NCI-H1105 treated with DMSO at 0.1 percent for 48 hours (cell line): ENCODE measurements at regions not wholly inside any gene's neighbourhood (a gene's known extent, or its start where the extent isn't known, plus 50 kb on each side); places are given as distances from the start of the nearest gene placed in this dataset.

ENCODE experiments used
- DNase-seq: peaks from one replicate; lab custom pipeline; 2025; lab: John Stamatoyannopoulos, UW

DNA sequence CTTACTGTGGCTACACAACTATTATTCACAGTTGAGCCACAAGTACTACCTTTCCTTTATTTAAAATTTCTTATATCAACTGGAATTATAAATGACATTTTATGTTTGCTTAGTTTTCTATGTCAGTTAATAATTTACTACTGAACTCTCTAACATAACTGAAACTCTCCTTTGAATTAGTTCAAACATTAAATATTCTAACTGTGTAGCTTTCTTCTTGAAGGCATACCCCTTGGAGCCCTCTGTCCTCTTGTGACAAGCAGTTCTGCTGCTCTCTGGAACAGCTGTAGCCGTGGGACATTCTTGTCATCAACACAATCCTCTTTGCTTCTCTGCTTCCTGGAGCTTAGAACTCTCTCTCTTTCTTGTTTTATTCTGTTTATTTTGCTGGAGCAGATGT lies 244.8 kb downstream of the NHLRC3 start:
- no peak for DNase-seq

DNA sequence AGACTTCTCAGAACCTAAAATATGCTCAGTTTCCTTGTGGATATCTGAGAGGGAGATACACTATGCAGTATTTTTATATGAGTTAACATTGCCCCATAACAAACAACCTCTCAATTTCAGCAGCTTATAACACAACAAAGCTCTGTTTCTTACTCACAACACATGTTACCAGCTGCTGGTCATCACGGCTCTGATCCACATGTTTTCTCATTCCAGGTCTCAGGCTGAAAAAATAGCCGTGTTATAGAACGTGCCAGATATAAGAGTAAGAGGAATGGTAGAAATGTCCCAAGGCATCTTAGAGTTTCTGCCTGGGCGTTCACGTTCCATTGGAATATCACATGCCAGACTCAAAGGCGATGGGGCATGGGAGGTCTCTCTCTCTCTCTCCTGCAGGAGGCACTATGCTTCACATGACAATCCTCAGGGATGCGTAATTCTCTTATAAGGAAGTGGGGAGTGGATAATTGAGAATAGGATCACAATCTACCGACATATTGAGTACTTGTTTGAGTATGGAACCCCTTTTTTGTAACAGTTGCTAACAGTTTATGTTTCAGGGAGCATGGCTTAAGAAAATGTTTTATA lies 246.6 kb downstream of the NHLRC3 start:
- DNase-seq, result no peak
